Hematopoietic multipotent progenitor cell (in vitro differentiated cells): ENCODE measurements at regions not wholly inside any gene's neighbourhood (a gene's known extent, or its start where the extent isn't known, plus 50 kb on each side); places are given as distances from the start of the nearest gene placed in this dataset.

Experiments
- DNase-seq, 3 donors: peaks; one replicate each; pipeline ENCODE4 v3.0.0-alpha.2; 2011 to 2015; ENCODE audit warnings: low read depth in 2 of 3, low spot score in 2 of 3

- DNase-seq: no peak
Measured at GRCh38 chr4:181213551-181213950, 1029.7 kb upstream of the TENM3 start.

DNA sequence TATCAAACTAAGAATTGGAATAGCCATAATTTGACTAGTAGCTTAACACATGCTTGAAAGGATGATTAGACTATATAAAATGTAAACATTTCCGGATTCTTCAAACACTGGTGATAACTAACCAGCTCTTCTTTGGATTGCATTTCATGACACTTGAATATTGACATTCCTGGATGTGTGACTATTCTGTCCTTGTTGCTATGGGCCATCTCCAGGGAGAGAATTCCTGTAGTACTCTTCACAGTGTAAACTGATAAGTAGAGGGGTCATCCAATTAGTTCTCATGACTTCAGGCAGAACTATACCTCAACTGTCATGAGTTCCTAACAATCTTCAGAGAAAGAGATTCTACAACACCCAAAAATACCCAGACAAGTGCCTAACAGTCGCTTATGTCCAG, 1026.7 kb upstream of the TENM3 start:
- no peak for DNase-seq

GRCh38 chr4:181219783-181220416, 1023.3 kb upstream of the TENM3 start:
- no peak for DNase-seq

- no peak for DNase-seq
Measured at GRCh38 chr4:181224852-181225251, 1018.4 kb upstream of the TENM3 start.

GRCh38 chr4:181225616-181226261, 1017.5 kb upstream of the TENM3 start:
- no peak for DNase-seq

DNA sequence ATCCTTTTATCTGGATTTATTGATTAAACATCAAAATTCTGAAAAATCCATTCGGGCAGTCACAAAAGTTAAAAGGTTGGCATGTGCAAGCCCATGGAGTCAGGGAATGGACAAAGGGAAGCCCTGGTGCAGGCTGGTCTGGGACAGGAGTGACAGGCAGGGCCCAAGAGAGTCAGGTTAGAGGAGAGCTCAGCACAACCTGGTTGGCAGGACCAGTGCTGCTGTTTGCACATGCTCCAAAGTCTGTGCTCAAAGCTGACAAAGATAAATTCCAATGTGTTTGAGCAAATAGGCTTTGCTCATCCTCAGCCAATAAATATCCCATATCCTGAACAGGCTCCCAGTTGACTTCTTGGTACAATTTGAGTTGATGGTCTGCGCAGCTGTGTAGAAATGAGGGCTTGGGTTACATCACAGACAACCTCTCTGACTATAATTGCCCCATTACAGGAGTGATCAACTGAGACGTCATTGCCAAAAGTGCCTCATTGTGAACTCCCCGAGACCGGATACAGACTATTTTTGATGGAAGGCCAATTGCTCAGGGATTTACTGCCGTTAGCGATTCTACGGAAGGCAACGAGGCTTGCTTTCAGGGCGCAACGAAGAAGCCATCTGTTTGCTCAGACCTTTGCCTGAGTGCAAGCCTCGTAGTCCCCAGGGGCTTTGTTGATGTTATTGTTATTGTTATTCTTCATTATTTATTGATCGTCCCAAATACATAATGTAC, 1008.1 kb upstream of the TENM3 start:
- no peak for DNase-seq

DNA sequence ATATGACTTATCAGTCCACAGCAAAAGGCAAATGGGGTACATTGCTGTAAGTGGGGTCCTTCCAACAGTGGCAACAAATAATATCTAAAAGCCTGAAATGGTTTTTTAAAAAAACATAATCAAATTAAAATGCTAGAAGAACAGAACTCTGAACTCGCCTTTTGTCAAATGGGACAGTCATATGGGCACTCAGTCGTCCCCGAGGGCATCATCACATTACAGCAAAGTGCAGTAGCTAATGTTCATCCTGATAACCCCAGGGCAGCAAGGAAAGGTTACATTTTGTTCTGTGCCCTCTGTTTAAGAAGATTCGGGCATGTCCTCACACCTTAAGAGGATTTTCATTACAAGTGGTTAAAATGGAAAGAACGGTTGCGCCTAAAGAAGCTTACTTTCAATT, 997.9 kb upstream of the TENM3 start:
- DNase-seq: no peak

GRCh38 chr4:181249031-181249430, 994.2 kb upstream of the TENM3 start:
- DNase-seq: no peak

- no peak for DNase-seq
Measured at GRCh38 chr4:181254771-181255170, 988.4 kb upstream of the TENM3 start.

DNA sequence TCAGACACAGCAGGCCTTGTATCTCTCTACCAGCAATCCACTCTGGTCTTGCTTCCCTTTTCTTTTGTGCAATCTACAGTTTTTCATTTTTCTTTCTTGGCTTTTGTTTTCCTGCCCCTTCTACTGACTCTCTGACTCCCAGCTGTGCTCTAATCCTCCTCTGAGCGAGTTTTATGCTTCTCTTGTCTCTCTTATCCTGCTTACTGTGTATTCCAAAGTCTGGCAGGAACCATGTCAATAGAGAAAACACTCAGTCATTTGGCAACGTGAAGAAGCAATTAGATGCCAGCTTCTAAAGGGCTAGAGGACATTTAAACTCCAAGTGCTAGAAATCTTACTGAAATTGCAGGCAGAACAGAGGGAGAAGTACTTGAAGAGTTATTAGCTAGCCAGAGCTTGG, 984.6 kb upstream of the TENM3 start:
- no peak for DNase-seq

DNA sequence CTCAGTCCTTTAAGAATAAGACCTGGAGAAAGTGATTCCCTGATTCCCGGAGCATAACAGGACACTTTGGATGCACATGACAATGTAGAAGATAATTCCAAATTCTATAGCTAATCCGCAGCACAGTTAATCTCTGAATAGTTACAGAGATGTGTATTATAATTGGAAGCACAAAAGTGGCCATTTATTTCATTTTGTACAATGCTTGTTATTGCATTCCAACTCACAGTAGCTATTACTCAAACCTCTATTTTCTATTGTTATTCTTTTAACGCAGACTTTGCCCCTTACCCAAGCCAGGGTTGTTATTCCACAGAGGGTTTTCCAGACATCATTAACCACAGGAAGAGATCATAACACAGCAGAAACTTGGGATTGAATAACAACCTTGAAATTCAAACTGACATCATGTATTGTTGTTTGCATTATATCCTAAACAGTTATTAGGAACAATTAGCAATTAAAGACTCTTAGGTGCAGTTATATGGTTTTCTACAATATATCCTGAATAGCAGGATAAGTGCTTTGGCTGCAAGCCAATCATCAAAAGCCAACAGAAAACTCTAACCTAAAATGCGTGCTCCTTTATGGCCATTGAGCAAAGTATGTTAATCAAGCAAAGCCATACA, 984.0 kb upstream of the TENM3 start:
- DNase-seq: no peak

DNA sequence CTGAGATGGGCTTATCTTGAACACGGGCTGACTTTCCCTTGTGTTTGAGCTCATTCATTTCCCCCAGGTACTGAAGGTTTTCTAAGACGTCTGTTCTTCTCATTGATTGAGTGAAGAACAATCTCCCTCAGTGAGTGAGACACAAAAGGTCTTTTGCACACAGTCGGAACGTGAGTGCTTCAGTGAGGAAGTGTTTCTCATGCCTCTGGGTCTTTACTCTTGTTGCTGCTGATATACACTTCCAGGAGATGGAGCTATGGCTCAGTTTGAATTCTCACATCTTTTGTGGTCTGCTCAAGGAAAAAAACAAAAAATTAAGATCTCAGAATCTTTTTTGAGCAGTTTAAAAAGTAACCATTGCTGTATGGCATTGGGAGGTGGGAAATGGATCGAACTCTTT, 981.9 kb upstream of the TENM3 start:
- DNase-seq: peak in 2 of 3 donors; percentile 3 to 25

DNA sequence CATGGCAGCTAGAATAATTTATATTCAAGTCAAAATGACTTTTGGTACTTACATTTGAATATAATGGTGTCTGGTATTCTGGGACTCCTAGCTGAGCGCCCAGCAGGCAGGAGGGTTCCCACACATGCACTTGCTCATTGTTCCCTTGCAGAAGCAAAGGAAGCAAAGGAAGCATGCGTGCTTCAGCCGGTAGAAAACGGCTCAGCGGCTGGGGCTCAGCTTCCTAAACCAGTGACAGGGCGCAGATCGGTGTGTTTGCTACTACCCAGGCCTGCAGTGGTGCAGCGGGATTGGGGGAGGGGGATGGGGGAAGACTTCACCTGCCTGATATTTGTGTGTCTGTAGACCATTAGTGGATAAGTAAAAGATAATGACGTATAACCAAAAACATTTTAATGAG, 978.3 kb upstream of the TENM3 start:
- DNase-seq: peak in 1 of 3 donors; percentile 2

DNA sequence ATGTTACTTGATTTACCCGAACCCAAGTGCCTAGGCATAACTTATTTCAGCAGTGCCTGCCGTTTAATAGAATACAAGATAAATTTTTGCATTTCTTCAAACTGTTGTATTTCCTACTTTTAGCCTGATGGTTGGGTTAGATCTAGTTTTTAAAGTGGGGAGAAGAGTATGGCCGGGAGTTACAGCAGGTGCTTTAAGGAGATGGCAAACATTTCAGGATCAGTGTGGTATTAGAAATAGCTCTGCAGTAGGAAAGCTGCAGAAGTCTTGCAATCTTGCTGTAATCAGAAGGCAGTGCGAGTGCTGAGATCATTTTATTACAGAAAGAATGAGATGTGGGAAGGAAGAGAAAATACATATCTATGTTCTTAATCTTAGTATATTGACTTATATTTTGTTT, 977.8 kb upstream of the TENM3 start:
- DNase-seq: no peak

- DNase-seq: no peak
Measured at GRCh38 chr4:181271116-181271640, 972.0 kb upstream of the TENM3 start.

DNA sequence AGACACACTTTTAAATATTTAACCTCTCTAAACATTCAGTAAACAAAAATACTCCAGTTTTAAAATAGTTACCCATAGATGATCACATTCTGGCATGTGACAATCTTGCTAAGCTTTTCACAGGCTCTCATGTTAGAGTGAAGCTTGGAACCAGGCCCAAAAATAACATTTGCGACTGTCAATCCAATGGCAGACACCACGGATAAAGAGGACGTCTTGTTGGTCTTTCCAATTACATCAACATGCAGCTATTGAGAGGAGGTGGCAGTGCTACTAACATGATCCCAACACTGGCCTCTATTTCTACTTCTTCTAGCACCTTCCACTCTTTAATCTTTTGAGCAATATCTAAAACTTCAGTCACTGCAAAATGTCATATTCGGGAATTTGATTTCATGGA, 970.8 kb upstream of the TENM3 start:
- DNase-seq: no peak

DNA sequence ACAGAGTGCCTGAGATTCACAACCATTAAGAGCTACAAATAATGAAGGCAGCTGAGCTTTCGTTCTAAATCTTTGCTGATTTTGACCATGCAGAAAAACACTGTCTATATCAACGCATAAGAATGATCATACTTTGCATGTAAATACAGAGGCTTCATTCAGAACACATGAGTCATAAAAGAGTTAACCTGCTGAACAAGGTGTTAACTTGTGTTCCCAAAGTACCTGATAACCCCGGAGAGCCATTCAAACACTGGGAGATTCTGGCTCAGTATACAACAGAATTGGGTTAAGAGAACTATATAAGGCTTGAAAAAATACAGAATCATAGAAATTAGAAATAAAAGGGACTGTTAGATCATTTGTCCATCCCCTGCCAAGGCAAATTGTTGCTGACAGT, 964.3 kb upstream of the TENM3 start:
- DNase-seq: no peak

- DNase-seq: no peak
Measured at GRCh38 chr4:181281451-181281850, 961.8 kb upstream of the TENM3 start.

DNA sequence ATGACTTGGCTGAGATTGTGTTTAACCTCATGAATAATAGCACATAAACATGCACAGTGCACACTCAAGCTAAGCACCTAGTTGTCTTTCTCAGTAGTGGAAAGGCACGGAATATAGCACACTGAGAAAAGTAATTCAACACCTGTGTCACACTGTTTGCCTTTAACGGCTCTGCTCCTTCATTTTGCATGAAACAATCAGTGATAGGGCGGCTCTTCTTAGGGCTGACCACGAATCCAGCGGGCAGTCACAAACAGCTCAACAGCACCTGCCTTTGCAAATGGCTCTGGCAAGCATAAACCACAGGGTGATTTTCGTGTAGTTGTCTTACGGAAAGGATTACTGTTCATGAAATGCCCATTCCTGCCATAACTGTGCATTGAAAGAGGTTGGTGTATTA, 954.0 kb upstream of the TENM3 start:
- DNase-seq: no peak

DNA sequence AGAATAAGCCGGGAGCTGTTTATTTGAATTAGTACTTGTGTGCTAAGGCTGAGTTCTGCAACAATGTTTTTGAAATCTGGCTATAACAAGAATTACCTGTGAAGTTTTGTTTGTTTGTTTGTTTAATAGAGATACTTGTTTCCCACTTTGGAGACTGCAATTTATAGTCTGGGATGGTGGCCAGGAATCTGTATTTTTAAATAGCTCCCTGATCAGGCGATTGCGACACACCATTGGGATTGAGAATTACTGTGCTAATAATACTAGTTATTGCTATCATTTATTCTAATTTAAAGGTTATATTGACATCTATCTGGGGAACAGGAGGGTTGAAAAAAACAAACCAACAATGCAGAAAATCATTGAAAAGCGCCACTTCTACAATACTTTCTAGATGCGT, 951.6 kb upstream of the TENM3 start:
- no peak for DNase-seq

DNA sequence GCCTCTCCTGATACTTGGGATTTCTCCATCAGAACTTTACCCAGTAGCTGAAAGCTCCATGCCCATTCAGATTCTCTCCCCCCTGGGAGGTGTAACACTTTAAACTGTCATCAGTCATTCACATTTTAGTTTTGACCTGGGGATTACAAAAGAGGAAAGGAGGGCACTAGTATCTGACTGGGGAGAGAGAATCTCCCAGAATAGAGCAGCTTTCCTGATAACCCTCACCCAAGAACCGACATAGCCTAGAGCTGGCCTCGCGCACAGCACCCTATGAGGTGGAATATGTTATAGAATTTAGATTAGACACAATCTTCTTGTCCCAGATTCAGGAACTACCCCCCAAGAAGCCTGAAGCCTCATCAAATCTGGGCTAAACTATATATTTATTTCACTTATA, 950.2 kb upstream of the TENM3 start:
- DNase-seq: no peak
